ENCODE measurements at regions not wholly inside any gene's neighbourhood (a gene's known extent, or its start where the extent isn't known, plus 50 kb on each side); places are given as distances from the start of the nearest gene placed in this dataset.

GRCh38 chr5:6900247-6901227 lies 187.3 kb downstream of the TENT4A start:
- Histone ChIP-seq H3K4me2 (peak overlapping the region; percentile 11), H3K4me1 (ENCODE audit: insufficient read depth) (no peaks in the 10 kb centered on the region), H3K9me2 (replicated peaks; ENCODE audit: insufficient read depth) (no peaks in the 10 kb centered on the region), H3K27ac (peak overlapping the region; percentile 67), H3K9me3 (ENCODE audit: low read depth) (no peaks in the 10 kb centered on the region), H3K4me3 (no peak overlapping the region), H2AFZ (peak overlapping the region; percentile 16), H3K79me2 (no peaks in the 10 kb centered on the region), H3K27me3 (no peaks in the 10 kb centered on the region), H3K36me3 (replicated peaks; ENCODE audit: insufficient read depth, low read depth) (no peaks in the 10 kb centered on the region), H4K20me1 (ENCODE audit: insufficient read depth, poor library complexity, severe bottlenecking) (no peaks in the 10 kb centered on the region)
- 68% methylated on average over 17 of the region's 17 CpGs for WGBS (ENCODE audit: low lambda C conversion rate, missing lambda C conversion rate)
- DNase-seq (ENCODE audit: low spot score), result peak; percentile 65
- TF ChIP-seq EZH2 (IDR thresholded peaks at IDR 0.05; ENCODE audit: borderline replicate concordance) (no peak), EZH2phosphoT487 (IDR thresholded peaks at IDR 0.05; ENCODE audit: low read depth, severe bottlenecking, unreplicated experiment) (no peak), CTCF (IDR thresholded peaks at IDR 0.05; ENCODE audit: poor library complexity) (no peak)

GRCh38 chr5:6902094-6902493 lies 188.9 kb downstream of the TENT4A start:
- Histone ChIP-seq H4K20me1 (ENCODE audit: insufficient read depth, poor library complexity, severe bottlenecking) (no peaks in the 10 kb centered on the region), H3K4me2 (no peak overlapping the region), H3K36me3 (replicated peaks; ENCODE audit: insufficient read depth, low read depth) (no peaks in the 10 kb centered on the region), H3K9me3 (ENCODE audit: low read depth) (no peaks in the 10 kb centered on the region), H3K27ac (no peak overlapping the region), H3K79me2 (no peaks in the 10 kb centered on the region), H3K4me3 (no peak overlapping the region), H2AFZ (no peak overlapping the region), H3K27me3 (no peaks in the 10 kb centered on the region), H3K9me2 (replicated peaks; ENCODE audit: insufficient read depth) (no peaks in the 10 kb centered on the region), H3K4me1 (ENCODE audit: insufficient read depth) (no peaks in the 10 kb centered on the region)
- 92% methylated on average over 3 of the region's 3 CpGs for WGBS (ENCODE audit: low lambda C conversion rate, missing lambda C conversion rate)
- TF ChIP-seq EZH2 (IDR thresholded peaks at IDR 0.05; ENCODE audit: borderline replicate concordance) (no peak), EZH2phosphoT487 (IDR thresholded peaks at IDR 0.05; ENCODE audit: low read depth, severe bottlenecking, unreplicated experiment) (no peak), CTCF (IDR thresholded peaks at IDR 0.05; ENCODE audit: poor library complexity) (no peak)
- no peak for DNase-seq (ENCODE audit: low spot score)

- Histone ChIP-seq H3K4me1 (ENCODE audit: insufficient read depth) (no peaks in the 10 kb centered on the region), H3K4me2 (no peak overlapping the region), H3K4me3 (no peak overlapping the region), H3K36me3 (replicated peaks; ENCODE audit: insufficient read depth, low read depth) (no peaks in the 10 kb centered on the region), H4K20me1 (ENCODE audit: insufficient read depth, poor library complexity, severe bottlenecking) (no peaks in the 10 kb centered on the region), H3K27me3 (no peaks in the 10 kb centered on the region), H3K9me2 (replicated peaks; ENCODE audit: insufficient read depth) (no peaks in the 10 kb centered on the region), H3K27ac (no peak overlapping the region), H3K9me3 (ENCODE audit: low read depth) (no peaks in the 10 kb centered on the region), H3K79me2 (no peaks in the 10 kb centered on the region), H2AFZ (no peak overlapping the region)
- 88% methylated on average over 5 of the region's 5 CpGs for WGBS (ENCODE audit: low lambda C conversion rate, missing lambda C conversion rate)
- no peak for DNase-seq (ENCODE audit: low spot score)
- TF ChIP-seq EZH2phosphoT487 (IDR thresholded peaks at IDR 0.05; ENCODE audit: low read depth, severe bottlenecking, unreplicated experiment), result no peak
- TF ChIP-seq CTCF (IDR thresholded peaks at IDR 0.05; ENCODE audit: poor library complexity), result no peak
- TF ChIP-seq EZH2 (IDR thresholded peaks at IDR 0.05; ENCODE audit: borderline replicate concordance), result no peak
Observed at GRCh38 chr5:6902597-6902996, 189.4 kb downstream of the TENT4A start.
